H1 (cell line): ENCODE measurements at regions not wholly inside any gene's neighbourhood (a gene's known extent, or its start where the extent isn't known, plus 50 kb on each side); places are given as distances from the start of the nearest gene placed in this dataset.

Experiments used
- CTCF ChIA-PET: fragments of 300-600 bp; sonication (Branson Sonifier 250); formaldehyde crosslinking; loops from one replicate; lab custom pipeline; 2021; ENCODE audit not compliant: partially characterized antibody; lab: Charles Lee
- POLR2A ChIA-PET: fragments of 300-600 bp; sonication (Branson Sonifier 250); formaldehyde crosslinking; loops from one replicate; lab custom pipeline; 2021; ENCODE audit warnings: inconsistent platforms; ENCODE audit not compliant: partially characterized antibody; lab: Charles Lee
- DNase-seq, 2 experiments: peaks; one replicate each; pipeline versions ENCODE4 v3.0.0 to v3.0.0-alpha.2; 2010 to 2022; ENCODE audit warnings: low spot score in 2 of 2, low read depth in 1 of 2, mixed read lengths in 1 of 2
- FAIRE-seq: peaks from 2 replicates; lab custom pipeline; 2011; peaks lifted over from hg19 to GRCh38; lab: Jason Lieb, UNC
- H2AFZ ChIP-seq: 2 replicates; pipeline ENCODE4 v1.8.1; 2012; ENCODE audit warnings: low read length, inconsistent platforms
- H2AK5ac ChIP-seq: 2 replicates; pipeline ENCODE4 v1.6.1; 2013; ENCODE audit warnings: low read depth, low read length
- H2BK120ac ChIP-seq: replicated peaks from 2 replicates; pipeline ENCODE3; 2013; ENCODE audit warnings: low read depth, low read length, inconsistent platforms
- H2BK12ac ChIP-seq: 2 replicates; pipeline ENCODE4 v1.6.1; 2013; ENCODE audit warnings: low read depth, low read length
- H2BK15ac ChIP-seq: 2 replicates; pipeline ENCODE4 v1.6.1; 2013; ENCODE audit warnings: low read length
- H2BK20ac ChIP-seq: 2 replicates; pipeline ENCODE4 v1.6.1; 2013; ENCODE audit warnings: low read length
- H2BK5ac ChIP-seq: 2 replicates; pipeline ENCODE4 v1.6.1; 2013; ENCODE audit warnings: low read depth, low read length
- H3K14ac ChIP-seq: 2 replicates; pipeline ENCODE4 v1.6.1; 2013; ENCODE audit warnings: inconsistent platforms; ENCODE audit not compliant: insufficient read length
- H3K18ac ChIP-seq: 2 replicates; pipeline ENCODE4 v1.6.1; 2013; ENCODE audit warnings: low read length; ENCODE audit errors: extremely low read depth
- H3K23ac ChIP-seq: 2 replicates; pipeline ENCODE4 v1.6.1; 2013; ENCODE audit warnings: inconsistent platforms; ENCODE audit not compliant: insufficient read length
- H3K23me2 ChIP-seq: 2 replicates; pipeline ENCODE4 v1.6.1; 2013; ENCODE audit warnings: low read depth, low read length
- H3K27ac ChIP-seq: 2 replicates; pipeline ENCODE4 v1.6.1; 2011; ENCODE audit warnings: low read depth, low read length, inconsistent platforms
- H3K27me3 ChIP-seq, 4 experiments: replicated peaks in 1 of 4; 1 replicate in 1 of 4; 2 replicates in 3 of 4; pipeline versions ENCODE4 v1.6.1 to v1.8.1; 2011 to 2013; ENCODE audit warnings: low read length in 3 of 4, mild to moderate bottlenecking in 3 of 4, inconsistent platforms in 2 of 4, mixed read lengths in 2 of 4, moderate library complexity in 1 of 4; ENCODE audit not compliant: control insufficient read depth in 3 of 4, insufficient read depth in 3 of 4; ENCODE audit errors: extremely low read depth in 1 of 4
- H3K36me3 ChIP-seq, 4 experiments: 2 replicates each; pipeline versions ENCODE4 v1.6.1 to v1.8.1; 2011 to 2013; ENCODE audit warnings: mild to moderate bottlenecking in 4 of 4, low read length in 3 of 4, moderate library complexity in 2 of 4, control low read depth in 1 of 4, inconsistent platforms in 1 of 4; ENCODE audit not compliant: insufficient read depth in 4 of 4, control insufficient read depth in 2 of 4
- H3K4ac ChIP-seq: replicated peaks from 2 replicates; pipeline ENCODE3; 2013; ENCODE audit warnings: low read length, low read depth, mixed read lengths, inconsistent platforms; ENCODE audit not compliant: insufficient read length
- H3K4me1 ChIP-seq, 4 experiments: replicated peaks in 1 of 4; 1 replicate in 1 of 4; 2 replicates in 3 of 4; pipeline versions ENCODE4 v1.6.1 to v1.8.1; 2011 to 2013; ENCODE audit warnings: low read length in 3 of 4, inconsistent platforms in 2 of 4, mixed read lengths in 1 of 4; ENCODE audit not compliant: insufficient read depth in 4 of 4, control insufficient read depth in 3 of 4
- H3K4me2 ChIP-seq, 2 experiments: 2 replicates each; pipeline versions ENCODE4 v1.6.1 to v1.8.1; 2011 to 2013; ENCODE audit warnings: low read depth in 2 of 2, low read length in 2 of 2, control low read depth in 1 of 2, inconsistent platforms in 1 of 2, mild to moderate bottlenecking in 1 of 2; ENCODE audit not compliant: insufficient read depth in 1 of 2
- H3K4me3 ChIP-seq, 4 experiments: fragments of 200-600, 300-600 bp in 1 of 4; sonication (generic), shearing (Covaris generic), sonication (Bioruptor Twin) in 1 of 4; 2 replicates each; pipeline versions ENCODE4 v1.5.1 to v1.8.1; 2011 to 2016; ENCODE audit warnings: low read length in 4 of 4, low read depth in 3 of 4, control low read depth in 2 of 4, inconsistent platforms in 2 of 4, mild to moderate bottlenecking in 2 of 4, mixed read lengths in 1 of 4, moderate library complexity in 1 of 4; ENCODE audit not compliant: insufficient read depth in 2 of 4; ENCODE audit errors: extremely low read depth in 1 of 4
- H3K56ac ChIP-seq: replicated peaks from 2 replicates; pipeline ENCODE3; 2013; ENCODE audit warnings: low read depth, mild to moderate bottlenecking, mixed read lengths, low read length, inconsistent platforms; ENCODE audit not compliant: insufficient read length
- H3K79me1 ChIP-seq: 2 replicates; pipeline ENCODE4 v1.6.1; 2013; ENCODE audit warnings: low read depth, low read length, control low read depth
- H3K79me2 ChIP-seq, 2 experiments: 2 replicates each; pipeline versions ENCODE4 v1.6.1 to v1.8.1; 2012 to 2013; ENCODE audit warnings: low read length in 2 of 2, mild to moderate bottlenecking in 2 of 2, inconsistent platforms in 1 of 2; ENCODE audit not compliant: insufficient read depth in 2 of 2, control insufficient read depth in 1 of 2
- H3K9ac ChIP-seq, 4 experiments: replicated peaks in 1 of 4; 1 replicate in 1 of 4; 2 replicates in 3 of 4; pipeline versions ENCODE4 v1.6.1 to v1.8.1; 2011 to 2013; ENCODE audit warnings: low read depth in 3 of 4, low read length in 3 of 4, control low read depth in 2 of 4, mild to moderate bottlenecking in 2 of 4, moderate library complexity in 2 of 4, inconsistent platforms in 1 of 4; ENCODE audit errors: extremely low read depth in 1 of 4
- H3K9me3 ChIP-seq, 2 experiments: 2 replicates each; pipeline versions ENCODE4 v1.6.1 to v1.8.1; 2012 to 2013; ENCODE audit warnings: mild to moderate bottlenecking in 2 of 2, moderate library complexity in 2 of 2, control low read depth in 1 of 2, inconsistent platforms in 1 of 2, low read depth in 1 of 2, low read length in 1 of 2, mixed read lengths in 1 of 2; ENCODE audit not compliant: insufficient read depth in 2 of 2
- H4K20me1 ChIP-seq, 2 experiments: replicated peaks in 1 of 2; 2 replicates each; pipeline versions ENCODE3 to v1.8.1; 2011 to 2013; ENCODE audit warnings: inconsistent platforms in 2 of 2, low read length in 2 of 2, mild to moderate bottlenecking in 1 of 2; ENCODE audit not compliant: insufficient read depth in 2 of 2, control insufficient read depth in 1 of 2
- H4K5ac ChIP-seq: 2 replicates; pipeline ENCODE4 v1.6.1; 2013; ENCODE audit warnings: low read length, low read depth, mixed read lengths, inconsistent platforms; ENCODE audit not compliant: insufficient read length
- H4K8ac ChIP-seq: 2 replicates; pipeline ENCODE4 v1.8.0; 2013; ENCODE audit warnings: mild to moderate bottlenecking, moderate library complexity, low read length, inconsistent platforms; ENCODE audit not compliant: insufficient read depth; ENCODE audit errors: extremely low read depth
- H4K91ac ChIP-seq: replicated peaks from 2 replicates; pipeline ENCODE3; 2013; ENCODE audit warnings: low read length, mixed read lengths, inconsistent platforms; ENCODE audit not compliant: insufficient read length
- CBX5 ChIP-seq: fragments of 300-800, 300-1000 bp; sonication (generic); IDR thresholded peaks from 2 replicates; pipeline ENCODE4 v1.7.1; 2016; ENCODE audit warnings: antibody characterized with exemption, low read length, low read depth
- NRF1 ChIP-seq: IDR thresholded peaks from 2 replicates; pipeline ENCODE4 v1.6.1; 2011; ENCODE audit warnings: mild to moderate bottlenecking, low read depth, low read length, improper control_type of control experiment
- RNF2 ChIP-seq: fragments of 200-900, 300-1000 bp; sonication (generic); IDR thresholded peaks from 2 replicates; pipeline ENCODE4 v1.7.1; 2016; ENCODE audit warnings: borderline replicate concordance, low read depth, mild to moderate bottlenecking, antibody characterized with exemption, low read length; ENCODE audit not compliant: poor library complexity, severe bottlenecking; ENCODE audit errors: missing control alignments
- SP2 ChIP-seq: IDR thresholded peaks from 2 replicates; pipeline ENCODE4 v1.6.1; 2012; ENCODE audit warnings: mild to moderate bottlenecking, low read length, inconsistent platforms
- SP4 ChIP-seq: IDR thresholded peaks from 2 replicates; pipeline ENCODE4 v1.6.1; 2012; ENCODE audit warnings: low read length, inconsistent platforms
- SRF ChIP-seq: IDR thresholded peaks from 2 replicates; pipeline ENCODE4 v1.6.1; 2011; ENCODE audit warnings: mild to moderate bottlenecking, low read depth, low read length, moderate library complexity
- WGBS, 2 experiments: shearing (Covaris generic) in 1 of 2; methylation state at CpG; one replicate each; pipeline versions ENCODE4 v1.1.6 to v1.1.7; 2013 to 2015; ENCODE audit warnings: low lambda C conversion rate in 2 of 2, mixed read lengths in 2 of 2, inconsistent platforms in 1 of 2, low coverage in 1 of 2, missing lambda C conversion rate in 1 of 2; ENCODE audit not compliant: insufficient replicate concordance in 2 of 2, insufficient coverage in 1 of 2, insufficient read length in 1 of 2; ENCODE audit errors: extremely low coverage in 1 of 2, missing lambda C conversion rate in 1 of 2; 5-methylcytosine and 5-hydroxymethylcytosine counted together

GRCh38 chr11:110032957-110033570 lies 60.1 kb upstream of the ZC3H12C start:
- WGBS, 2 experiments = 100% methylated on average over 1 of the region's 1 CpG; no CpG with 5 or more reads in 1 of the 2 experiments
- Histone ChIP-seq H4K5ac (no peak overlapping the region), H3K56ac (no peak overlapping the region), H3K4me2 (no peak overlapping the region), H2AFZ (no peak overlapping the region), H4K20me1 (peaks cover 0 to 1% of the 10 kb centered on the region in 2 experiments), H3K4me3 (no peak overlapping the region), H3K36me3 (no peaks in the 10 kb centered on the region), H2BK5ac (no peak overlapping the region)
- no peak for DNase-seq
- CTCF ChIA-PET = interaction anchor here (0.7 kb wide), 1 partner anchor 713 kb away, joined by 3 read pairs; no protein-coding TSS in a partner anchor
- TF ChIP-seq CBX5 (no peak), SP4 (no peak), NRF1 (no peak), SRF (no peak), RNF2 (no peak), SP2 (no peak)
- TF ChIP-seq, all 59 proteins: peak for 0
- no peak overlapping the region for H3K18ac ChIP-seq
- H3K9ac ChIP-seq = no peak overlapping the region
- no peak overlapping the region for H3K14ac ChIP-seq
- no peak overlapping the region for H3K23ac ChIP-seq
- no peak overlapping the region for H2BK15ac ChIP-seq
- no peak overlapping the region for H4K91ac ChIP-seq
- H3K23me2 ChIP-seq = no peaks in the 10 kb centered on the region
- H3K79me2 ChIP-seq = no peaks in the 10 kb centered on the region
- H2BK120ac ChIP-seq = no peak overlapping the region
- H2AK5ac ChIP-seq = no peak overlapping the region
- H3K4ac ChIP-seq = no peak overlapping the region
- no peaks in the 10 kb centered on the region for H3K4me1 ChIP-seq
- no peaks in the 10 kb centered on the region for H3K79me1 ChIP-seq
- H2BK12ac ChIP-seq = no peak overlapping the region
- no peaks in the 10 kb centered on the region for H3K9me3 ChIP-seq
- FAIRE-seq = no peak
- peaks cover 0 to 1% (median 0%) of the 10 kb centered on the region in 4 experiments; a peak in 1 of 7 replicates for H3K27me3 ChIP-seq
- POLR2A ChIA-PET = no interaction called here
- H4K8ac ChIP-seq = no peak overlapping the region
- H3K27ac ChIP-seq = no peak overlapping the region
- H2BK20ac ChIP-seq = no peak overlapping the region
